ENCODE measurements at regions not wholly inside any gene's neighbourhood (a gene's known extent, or its start where the extent isn't known, plus 50 kb on each side); places are given as distances from the start of the nearest gene placed in this dataset.

- TF ChIP-seq POLR2A (IDR thresholded peaks at IDR 0.05) (no peak), CTCF (IDR thresholded peaks at IDR 0.05) (no peak)
Measured at GRCh38 chr1:83762039-83762365, 236.9 kb downstream of the TTLL7 start.
